Ishikawa (cell line): ENCODE measurements at regions not wholly inside any gene's neighbourhood (a gene's known extent, or its start where the extent isn't known, plus 50 kb on each side); places are given as distances from the start of the nearest gene placed in this dataset.

Source experiments
- CEBPB ChIP-seq: IDR thresholded peaks from 2 replicates; pipeline ENCODE4 v1.6.1; 2012
- CREB1 ChIP-seq: IDR thresholded peaks from 2 replicates; pipeline ENCODE4 v1.6.1; 2012; ENCODE audit warnings: low read depth
- EGR1 ChIP-seq: IDR thresholded peaks from 2 replicates; pipeline ENCODE4 v1.6.1; 2012
- EP300 ChIP-seq: IDR thresholded peaks from 2 replicates; pipeline ENCODE4 v1.6.1; 2012; ENCODE audit warnings: borderline replicate concordance
- FOXM1 ChIP-seq: IDR thresholded peaks from 2 replicates; pipeline ENCODE4 v1.6.1; 2012; ENCODE audit warnings: low read depth, borderline replicate concordance
- MAX ChIP-seq: IDR thresholded peaks from 2 replicates; pipeline ENCODE4 v1.6.1; 2012
- NFIC ChIP-seq: IDR thresholded peaks from 2 replicates; pipeline ENCODE4 v1.6.1; 2012
- RAD21 ChIP-seq: IDR thresholded peaks from 2 replicates; pipeline ENCODE4 v1.6.1; 2012; ENCODE audit warnings: low read depth
- REST ChIP-seq: IDR thresholded peaks from 2 replicates; pipeline ENCODE4 v1.6.1; 2012; ENCODE audit warnings: low read depth, mild to moderate bottlenecking
- TAF1 ChIP-seq: IDR thresholded peaks from 2 replicates; pipeline ENCODE4 v1.6.1; 2012; ENCODE audit warnings: low read depth, mild to moderate bottlenecking
- TCF12 ChIP-seq: IDR thresholded peaks from 2 replicates; pipeline ENCODE4 v1.6.1; 2012; ENCODE audit warnings: low read depth
- TEAD4 ChIP-seq: IDR thresholded peaks from 2 replicates; pipeline ENCODE4 v1.6.1; 2012
- USF1 ChIP-seq: IDR thresholded peaks from 2 replicates; pipeline ENCODE4 v1.6.1; 2012
- YY1 ChIP-seq: IDR thresholded peaks from 2 replicates; pipeline ENCODE4 v1.6.1; 2012; ENCODE audit warnings: low read depth
- ZBTB7A ChIP-seq: IDR thresholded peaks from 2 replicates; pipeline ENCODE4 v1.6.1; 2012; ENCODE audit warnings: low read depth

- TF ChIP-seq CREB1 = no peak
- no peak for TF ChIP-seq TEAD4
- no peak for TF ChIP-seq TAF1
- TF ChIP-seq EGR1 = no peak
- TF ChIP-seq ZBTB7A = no peak
- no peak for TF ChIP-seq YY1
- no peak for TF ChIP-seq NFIC
- no peak for TF ChIP-seq MAX
- TF ChIP-seq REST = no peak
- no peak for TF ChIP-seq RAD21
- TF ChIP-seq FOXM1 = no peak
- TF ChIP-seq USF1 = no peak
- no peak for TF ChIP-seq EP300
- no peak for TF ChIP-seq CEBPB
- no peak for TF ChIP-seq TCF12
Observed at GRCh38 chr2:45152691-45153090, 143.4 kb upstream of the SIX2 start.

GRCh38 chr2:45145073-45145899 lies 136.0 kb upstream of the SIX2 start:
- no peak for TF ChIP-seq MAX
- TF ChIP-seq EGR1 = no peak
- no peak for TF ChIP-seq TCF12
- no peak for TF ChIP-seq REST
- no peak for TF ChIP-seq RAD21
- no peak for TF ChIP-seq TAF1
- TF ChIP-seq NFIC = no peak
- no peak for TF ChIP-seq TEAD4
- TF ChIP-seq FOXM1 = no peak
- TF ChIP-seq YY1 = no peak
- no peak for TF ChIP-seq CEBPB

- TF ChIP-seq TEAD4 (no peak), REST (no peak), ZBTB7A (no peak), TAF1 (no peak), EGR1 (no peak), CEBPB (no peak), NFIC (no peak), USF1 (no peak), MAX (no peak), FOXM1 (no peak), YY1 (no peak), TCF12 (no peak), CREB1 (no peak), RAD21 (no peak)
Observed at GRCh38 chr2:45141883-45142866, 132.9 kb upstream of the SIX2 start.
